Fibroblast of the aortic adventitia (primary cell): ENCODE measurements at regions not wholly inside any gene's neighbourhood (a gene's known extent, or its start where the extent isn't known, plus 50 kb on each side); places are given as distances from the start of the nearest gene placed in this dataset.

ENCODE experiments used
- DNase-seq: peaks from one replicate; pipeline ENCODE4 v3.0.0-alpha.2; 2010; ENCODE audit warnings: low read depth
- H3K4me3 ChIP-seq: 2 replicates; pipeline ENCODE4 v1.5.1; 2011; ENCODE audit warnings: low read depth, mild to moderate bottlenecking, control low read depth, low read length, moderate library complexity
- CTCF ChIP-seq: IDR thresholded peaks from 2 replicates; pipeline ENCODE4 v1.5.1; 2011; ENCODE audit warnings: mild to moderate bottlenecking, low read length, control low read depth, inconsistent platforms; ENCODE audit not compliant: insufficient read depth

GRCh38 chr10:6721964-6722615, 142.0 kb upstream of the PRKCQ start:
- DNase-seq = peak; percentile 95
- peak overlapping the region; percentile 35 for H3K4me3 ChIP-seq
- TF ChIP-seq CTCF = no peak

- TF ChIP-seq CTCF = peak; percentile 56
- H3K4me3 ChIP-seq = peak overlapping the region; percentile 35
- DNase-seq = peak; percentile 97
Measured at GRCh38 chr10:6721480-6721879, 141.4 kb upstream of the PRKCQ start.

- TF ChIP-seq CTCF = no peak
- no peak for DNase-seq
- no peak overlapping the region for H3K4me3 ChIP-seq
Measured at GRCh38 chr10:6719561-6719960, 139.5 kb upstream of the PRKCQ start.

GRCh38 chr10:6718550-6718949, 138.5 kb upstream of the PRKCQ start:
- DNase-seq = no peak
- TF ChIP-seq CTCF = no peak
- no peak overlapping the region for H3K4me3 ChIP-seq

GRCh38 chr10:6716516-6716915, 136.4 kb upstream of the PRKCQ start:
- DNase-seq = peak; percentile 56
- H3K4me3 ChIP-seq = no peak overlapping the region

GRCh38 chr10:6713716-6714115, 133.6 kb upstream of the PRKCQ start:
- no peak overlapping the region for H3K4me3 ChIP-seq
- no peak for TF ChIP-seq CTCF
- no peak for DNase-seq

More at GRCh38 chr10:6716516-6716915, 136.4 kb upstream of the PRKCQ start:
- no peak for TF ChIP-seq CTCF

GRCh38 chr10:6713120-6713519, 133.0 kb upstream of the PRKCQ start:
- no peak for DNase-seq
- no peak for TF ChIP-seq CTCF
- H3K4me3 ChIP-seq = no peak overlapping the region
